ENCODE measurements at regions not wholly inside any gene's neighbourhood (a gene's known extent, or its start where the extent isn't known, plus 50 kb on each side); places are given as distances from the start of the nearest gene placed in this dataset.

GRCh38 chr2:66171530-66171929, 263.4 kb upstream of the MEIS1 start:
- no peak for TF ChIP-seq CTCF (IDR thresholded peaks at IDR 0.05; ENCODE audit: borderline replicate concordance, extremely low read depth, low read length, poor library complexity, severe bottlenecking)
- no peak for TF ChIP-seq EZH2 (IDR thresholded peaks at IDR 0.05; ENCODE audit: borderline replicate concordance, low read depth, low read length, severe bottlenecking)
